ENCODE measurements at regions not wholly inside any gene's neighbourhood (a gene's known extent, or its start where the extent isn't known, plus 50 kb on each side); places are given as distances from the start of the nearest gene placed in this dataset.

GRCh38 chr2:18987016-18987415 is 371.4 kb downstream of the OSR1 start:
- no peaks in the 10 kb centered on the region for H3K9me3 Mint-ChIP-seq (ENCODE audit: low read depth, unreplicated experiment)
- no peak overlapping the region for H3K27ac Mint-ChIP-seq (ENCODE audit: unreplicated experiment)
- DNase-seq: no peak
- H3K27me3 Mint-ChIP-seq (ENCODE audit: unreplicated experiment): no peaks in the 10 kb centered on the region
- no TSS peak for BruUV-seq (replicated peaks)
- no peak overlapping the region for H3K4me3 Mint-ChIP-seq (ENCODE audit: low read depth, unreplicated experiment)
- H3K4me1 Mint-ChIP-seq (ENCODE audit: low read depth, unreplicated experiment): peaks cover 13% of the 10 kb centered on the region
- H3K36me3 Mint-ChIP-seq (ENCODE audit: insufficient read depth, unreplicated experiment): peaks cover 18% of the 10 kb centered on the region
- no peak for TF ChIP-seq CTCF (IDR thresholded peaks at IDR 0.05; ENCODE audit: unreplicated experiment)
- CTCF ChIA-PET: no interaction called here
- intact Hi-C loops (cut with micrococcal nuclease; ENCODE audit: unreplicated experiment): loop anchor here (5.0 kb wide), 1 partner anchor 235 kb away; no protein-coding TSS in a partner anchor

- CTCF ChIA-PET: no interaction called here
- DNase-seq: no peak
- TF ChIP-seq CTCF (IDR thresholded peaks at IDR 0.05; ENCODE audit: unreplicated experiment): no peak
- Mint-ChIP-seq H3K4me1 (ENCODE audit: low read depth, unreplicated experiment) (peaks cover 3% of the 10 kb centered on the region), H3K36me3 (ENCODE audit: insufficient read depth, unreplicated experiment) (peaks cover 9% of the 10 kb centered on the region), H3K27me3 (ENCODE audit: unreplicated experiment) (no peaks in the 10 kb centered on the region), H3K4me3 (ENCODE audit: low read depth, unreplicated experiment) (no peak overlapping the region), H3K9me3 (ENCODE audit: low read depth, unreplicated experiment) (no peaks in the 10 kb centered on the region), H3K27ac (ENCODE audit: unreplicated experiment) (no peak overlapping the region)
- intact Hi-C loops (cut with micrococcal nuclease; ENCODE audit: unreplicated experiment): loop anchor here (5.0 kb wide), 1 partner anchor 234 kb away; no protein-coding TSS in a partner anchor
- no TSS peak for BruUV-seq (replicated peaks)
Observed at GRCh38 chr2:18986046-18986445, 372.4 kb downstream of the OSR1 start.

GRCh38 chr2:18980786-18981430 is 377.5 kb downstream of the OSR1 start:
- Mint-ChIP-seq H3K36me3 (ENCODE audit: insufficient read depth, unreplicated experiment) (no peaks in the 10 kb centered on the region), H3K4me3 (ENCODE audit: low read depth, unreplicated experiment) (no peak overlapping the region), H3K27me3 (ENCODE audit: unreplicated experiment) (no peaks in the 10 kb centered on the region), H3K27ac (ENCODE audit: unreplicated experiment) (no peak overlapping the region), H3K4me1 (ENCODE audit: low read depth, unreplicated experiment) (no peaks in the 10 kb centered on the region), H3K9me3 (ENCODE audit: low read depth, unreplicated experiment) (no peaks in the 10 kb centered on the region)
- intact Hi-C loops (cut with micrococcal nuclease; ENCODE audit: unreplicated experiment): no loop called here
- TF ChIP-seq CTCF (IDR thresholded peaks at IDR 0.05; ENCODE audit: unreplicated experiment): no peak
- DNase-seq: no peak
- no TSS peak for BruUV-seq (replicated peaks)
- CTCF ChIA-PET: no interaction called here

- CTCF ChIA-PET: no interaction called here
- no peaks in the 10 kb centered on the region for H3K27me3 Mint-ChIP-seq (ENCODE audit: unreplicated experiment)
- H3K9me3 Mint-ChIP-seq (ENCODE audit: low read depth, unreplicated experiment): no peaks in the 10 kb centered on the region
- no peaks in the 10 kb centered on the region for H3K4me1 Mint-ChIP-seq (ENCODE audit: low read depth, unreplicated experiment)
- no peak overlapping the region for H3K27ac Mint-ChIP-seq (ENCODE audit: unreplicated experiment)
- DNase-seq: no peak
- TF ChIP-seq CTCF (IDR thresholded peaks at IDR 0.05; ENCODE audit: unreplicated experiment): no peak
- intact Hi-C loops (cut with micrococcal nuclease; ENCODE audit: unreplicated experiment): no loop called here
- no TSS peak for BruUV-seq (replicated peaks)
- H3K4me3 Mint-ChIP-seq (ENCODE audit: low read depth, unreplicated experiment): no peak overlapping the region
- H3K36me3 Mint-ChIP-seq (ENCODE audit: insufficient read depth, unreplicated experiment): no peaks in the 10 kb centered on the region
Observed at GRCh38 chr2:18980104-18980785, 378.2 kb downstream of the OSR1 start.

All from Calu3 (cell line).